H1 (cell line): ENCODE measurements at regions not wholly inside any gene's neighbourhood (a gene's known extent, or its start where the extent isn't known, plus 50 kb on each side); places are given as distances from the start of the nearest gene placed in this dataset.

ENCODE experiments used
- EP300 ChIP-seq, 2 experiments: IDR thresholded peaks; 1 replicate in 1 of 2; 2 replicates in 1 of 2; pipeline ENCODE4 v1.6.1; 2011 to 2012; ENCODE audit warnings: low read depth in 2 of 2, low read length in 2 of 2, mild to moderate bottlenecking in 2 of 2, borderline replicate concordance in 1 of 2, inconsistent platforms in 1 of 2, moderate library complexity in 1 of 2
- EZH2 ChIP-seq: fragments of 200-600 bp; sonication (generic); IDR thresholded peaks from 2 replicates; pipeline ENCODE4 v1.7.1; 2012; ENCODE audit warnings: low read depth, mild to moderate bottlenecking, moderate library complexity, low read length, inconsistent platforms; ENCODE audit not compliant: severe bottlenecking
- POU5F1 ChIP-seq: IDR thresholded peaks from 2 replicates; pipeline ENCODE4 v1.6.1; 2011; ENCODE audit warnings: low read depth, mild to moderate bottlenecking, low read length, moderate library complexity
- RAD21 ChIP-seq, 2 experiments: IDR thresholded peaks in 1 of 2; conservative IDR thresholded peaks in 1 of 2; 2 replicates each; pipeline ENCODE4 v1.6.1; 2011; ENCODE audit warnings: low read depth in 2 of 2, low read length in 2 of 2, improper control_type of control experiment in 1 of 2, inconsistent platforms in 1 of 2, mild to moderate bottlenecking in 1 of 2, moderate library complexity in 1 of 2
- TF ChIP-seq, protein P1 (sequence below), 3 experiments: IDR thresholded peaks; 1 replicate in 2 of 3; 2 replicates in 1 of 3; pipeline versions ENCODE4 v1.5.1 to v1.6.1; 2011; ENCODE audit warnings: low read length in 3 of 3, mild to moderate bottlenecking in 3 of 3, inconsistent platforms in 2 of 3, low read depth in 1 of 3, moderate library complexity in 1 of 3; ENCODE audit not compliant: insufficient read depth in 1 of 3; ENCODE audit errors: control extremely low read depth in 1 of 3
- TF ChIP-seq, protein P2 (sequence below): IDR thresholded peaks from 2 replicates; pipeline ENCODE4 v1.6.1; 2012; ENCODE audit warnings: inconsistent platforms

DNA sequence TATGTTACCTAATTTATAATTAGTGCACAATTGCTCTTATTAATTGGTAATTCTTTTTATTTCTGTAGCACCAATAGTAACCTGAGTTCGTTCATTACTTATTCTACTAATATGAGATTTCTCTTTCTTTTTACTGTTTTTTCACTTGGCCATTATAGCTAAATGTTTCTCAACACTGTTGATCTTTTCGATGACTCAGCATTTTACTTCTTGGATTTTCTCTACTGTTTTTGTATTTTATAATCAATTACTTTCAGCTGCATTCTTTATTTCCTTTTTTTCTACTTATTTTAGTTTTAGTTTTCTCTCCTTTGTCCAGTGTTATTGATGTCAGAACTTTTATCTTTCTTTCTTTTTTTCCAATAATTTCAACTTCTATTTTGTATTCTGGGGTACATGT, 589.4 kb upstream of the SOX11 start:
- TF ChIP-seq EP300 (IDR thresholded peaks at IDR 0.05; ENCODE audit: borderline replicate concordance in 1 of 2, low read depth in 2 of 2, low read length in 2 of 2) (no peak), EZH2 (no peak), RAD21 (IDR thresholded peaks at IDR 0.05 in 1 of 2, conservative IDR thresholded peaks at IDR 0.05 in 1 of 2; ENCODE audit: low read depth in 2 of 2, low read length in 2 of 2) (no peak), POU5F1 (no peak)
- TF ChIP-seq, protein P1, sequence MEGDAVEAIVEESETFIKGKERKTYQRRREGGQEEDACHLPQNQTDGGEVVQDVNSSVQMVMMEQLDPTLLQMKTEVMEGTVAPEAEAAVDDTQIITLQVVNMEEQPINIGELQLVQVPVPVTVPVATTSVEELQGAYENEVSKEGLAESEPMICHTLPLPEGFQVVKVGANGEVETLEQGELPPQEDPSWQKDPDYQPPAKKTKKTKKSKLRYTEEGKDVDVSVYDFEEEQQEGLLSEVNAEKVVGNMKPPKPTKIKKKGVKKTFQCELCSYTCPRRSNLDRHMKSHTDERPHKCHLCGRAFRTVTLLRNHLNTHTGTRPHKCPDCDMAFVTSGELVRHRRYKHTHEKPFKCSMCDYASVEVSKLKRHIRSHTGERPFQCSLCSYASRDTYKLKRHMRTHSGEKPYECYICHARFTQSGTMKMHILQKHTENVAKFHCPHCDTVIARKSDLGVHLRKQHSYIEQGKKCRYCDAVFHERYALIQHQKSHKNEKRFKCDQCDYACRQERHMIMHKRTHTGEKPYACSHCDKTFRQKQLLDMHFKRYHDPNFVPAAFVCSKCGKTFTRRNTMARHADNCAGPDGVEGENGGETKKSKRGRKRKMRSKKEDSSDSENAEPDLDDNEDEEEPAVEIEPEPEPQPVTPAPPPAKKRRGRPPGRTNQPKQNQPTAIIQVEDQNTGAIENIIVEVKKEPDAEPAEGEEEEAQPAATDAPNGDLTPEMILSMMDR (IDR thresholded peaks at IDR 0.05; ENCODE audit: control extremely low read depth in 1 of 3, insufficient read depth in 1 of 3, low read depth in 1 of 3, low read length in 3 of 3) = no peak
- TF ChIP-seq, protein P2, sequence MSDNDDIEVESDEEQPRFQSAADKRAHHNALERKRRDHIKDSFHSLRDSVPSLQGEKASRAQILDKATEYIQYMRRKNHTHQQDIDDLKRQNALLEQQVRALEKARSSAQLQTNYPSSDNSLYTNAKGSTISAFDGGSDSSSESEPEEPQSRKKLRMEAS = no peak
